ENCODE measurements at regions not wholly inside any gene's neighbourhood (a gene's known extent, or its start where the extent isn't known, plus 50 kb on each side); places are given as distances from the start of the nearest gene placed in this dataset.

DNA sequence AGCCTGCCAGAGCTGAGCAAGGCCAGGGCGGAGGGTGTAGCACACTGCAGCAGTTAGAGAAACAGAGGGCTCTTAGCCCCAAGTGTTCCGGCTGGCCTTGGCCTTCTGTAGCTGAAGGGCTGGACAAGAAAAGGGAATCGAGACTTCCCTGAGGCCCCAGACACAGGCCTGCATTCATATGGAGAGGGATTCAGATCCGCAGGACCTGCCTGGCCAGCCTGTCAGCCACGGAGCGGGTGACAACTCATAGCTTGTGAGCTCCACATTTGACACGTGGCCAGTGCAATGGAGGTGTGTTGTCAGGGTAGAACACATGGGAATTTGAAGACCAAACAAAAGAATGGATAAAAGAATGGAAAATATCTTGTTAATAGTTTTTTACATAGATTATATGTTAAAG lies 182.2 kb upstream of the GSC start:
- no peak overlapping the region for H3K27ac Mint-ChIP-seq
- no peaks in the 10 kb centered on the region for H3K9me3 Mint-ChIP-seq (ENCODE audit: low read depth)
- H3K36me3 Mint-ChIP-seq (ENCODE audit: insufficient read depth) = no peaks in the 10 kb centered on the region
- no peak overlapping the region for H3K4me3 Mint-ChIP-seq (ENCODE audit: low read depth)
- H3K27me3 Mint-ChIP-seq = peaks cover 7% of the 10 kb centered on the region
- H3K4me1 Mint-ChIP-seq (ENCODE audit: low read depth) = no peaks in the 10 kb centered on the region
- TF ChIP-seq, protein P1, sequence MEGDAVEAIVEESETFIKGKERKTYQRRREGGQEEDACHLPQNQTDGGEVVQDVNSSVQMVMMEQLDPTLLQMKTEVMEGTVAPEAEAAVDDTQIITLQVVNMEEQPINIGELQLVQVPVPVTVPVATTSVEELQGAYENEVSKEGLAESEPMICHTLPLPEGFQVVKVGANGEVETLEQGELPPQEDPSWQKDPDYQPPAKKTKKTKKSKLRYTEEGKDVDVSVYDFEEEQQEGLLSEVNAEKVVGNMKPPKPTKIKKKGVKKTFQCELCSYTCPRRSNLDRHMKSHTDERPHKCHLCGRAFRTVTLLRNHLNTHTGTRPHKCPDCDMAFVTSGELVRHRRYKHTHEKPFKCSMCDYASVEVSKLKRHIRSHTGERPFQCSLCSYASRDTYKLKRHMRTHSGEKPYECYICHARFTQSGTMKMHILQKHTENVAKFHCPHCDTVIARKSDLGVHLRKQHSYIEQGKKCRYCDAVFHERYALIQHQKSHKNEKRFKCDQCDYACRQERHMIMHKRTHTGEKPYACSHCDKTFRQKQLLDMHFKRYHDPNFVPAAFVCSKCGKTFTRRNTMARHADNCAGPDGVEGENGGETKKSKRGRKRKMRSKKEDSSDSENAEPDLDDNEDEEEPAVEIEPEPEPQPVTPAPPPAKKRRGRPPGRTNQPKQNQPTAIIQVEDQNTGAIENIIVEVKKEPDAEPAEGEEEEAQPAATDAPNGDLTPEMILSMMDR (IDR thresholded peaks at IDR 0.05; ENCODE audit: unreplicated experiment) = no peak
- no peak for DNase-seq (ENCODE audit: low spot score, unreplicated experiment)

DNA sequence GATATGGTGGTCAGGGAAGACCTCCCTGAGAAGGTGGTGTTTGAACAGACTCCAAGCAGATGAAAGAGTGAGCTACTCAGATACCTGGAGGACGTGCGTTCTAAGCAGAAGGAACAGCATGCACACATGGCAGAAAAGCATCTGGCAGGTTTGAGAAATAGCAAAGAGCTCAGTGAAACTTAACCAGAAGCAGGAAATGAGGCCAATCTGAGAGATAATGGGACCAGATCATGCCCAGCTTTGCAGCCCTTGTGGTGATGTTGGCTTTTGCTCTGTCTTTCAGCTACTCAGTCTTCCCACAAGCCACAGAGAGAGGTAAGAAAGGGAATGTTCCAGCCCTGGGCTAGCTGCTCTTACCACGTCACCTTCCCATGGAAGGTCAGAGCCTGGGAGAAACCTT lies 176.3 kb upstream of the GSC start:
- Mint-ChIP-seq H3K27me3 (peaks cover 3% of the 10 kb centered on the region), H3K9me3 (ENCODE audit: low read depth) (no peaks in the 10 kb centered on the region), H3K4me3 (ENCODE audit: low read depth) (no peak overlapping the region), H3K36me3 (ENCODE audit: insufficient read depth) (no peaks in the 10 kb centered on the region), H3K27ac (no peak overlapping the region), H3K4me1 (ENCODE audit: low read depth) (no peaks in the 10 kb centered on the region)
- TF ChIP-seq, protein P1 (IDR thresholded peaks at IDR 0.05; ENCODE audit: unreplicated experiment) = no peak
- DNase-seq (ENCODE audit: low spot score, unreplicated experiment) = no peak

DNA sequence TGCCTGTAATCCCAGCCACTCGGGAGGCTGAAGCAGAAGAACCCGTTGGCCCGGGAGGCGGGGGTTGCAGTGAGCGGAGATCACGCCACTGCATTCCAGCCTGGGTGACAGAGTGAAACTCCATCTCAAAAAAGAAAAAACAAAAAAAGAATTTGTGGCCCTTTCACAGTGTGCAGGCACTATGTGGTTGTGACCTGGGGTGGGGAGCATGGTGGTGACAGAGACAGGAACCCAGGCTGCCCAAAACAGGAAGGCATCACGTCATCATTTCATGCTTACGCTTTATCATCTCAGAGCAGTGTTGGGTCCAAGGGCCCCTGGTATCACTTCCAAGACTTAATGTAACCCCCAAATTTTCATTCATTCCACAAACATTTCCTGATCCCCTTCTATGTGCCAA lies 175.7 kb upstream of the GSC start:
- TF ChIP-seq, protein P1 (IDR thresholded peaks at IDR 0.05; ENCODE audit: unreplicated experiment) = no peak
- Mint-ChIP-seq H3K9me3 (ENCODE audit: low read depth) (no peaks in the 10 kb centered on the region), H3K27me3 (peaks cover 2% of the 10 kb centered on the region), H3K27ac (no peak overlapping the region), H3K36me3 (ENCODE audit: insufficient read depth) (no peaks in the 10 kb centered on the region), H3K4me1 (ENCODE audit: low read depth) (no peaks in the 10 kb centered on the region), H3K4me3 (ENCODE audit: low read depth) (no peak overlapping the region)
- no peak for DNase-seq (ENCODE audit: low spot score, unreplicated experiment)

DNA sequence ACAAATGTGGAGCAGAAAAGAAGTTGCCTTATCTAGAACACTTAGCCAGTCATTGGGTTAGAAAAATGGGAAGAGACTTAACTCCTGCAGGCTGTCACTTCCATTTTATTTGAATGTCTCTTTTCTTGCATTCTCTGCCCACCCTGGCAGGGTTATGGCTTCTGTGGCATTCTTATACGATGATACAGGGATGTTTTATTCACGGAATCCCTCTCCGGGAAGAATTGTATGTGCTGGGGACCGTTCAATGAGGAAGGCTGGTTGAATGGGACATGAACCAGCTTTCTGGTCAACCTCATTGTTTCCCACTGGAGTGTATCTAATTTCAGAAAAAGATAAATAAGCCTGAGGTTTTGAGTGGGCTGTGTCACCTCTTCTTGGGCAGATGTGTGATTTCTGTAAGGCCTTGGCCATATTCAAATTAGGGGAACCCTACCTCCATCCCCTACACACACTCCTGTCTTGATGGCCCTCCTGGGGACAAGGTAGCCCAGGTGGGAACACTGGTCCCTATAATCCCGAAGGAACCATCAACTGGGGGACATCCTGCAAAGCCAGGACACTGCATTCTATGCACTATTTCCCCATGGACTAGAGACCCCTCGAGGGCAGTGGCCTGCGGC lies 174.8 kb upstream of the GSC start:
- Mint-ChIP-seq H3K9me3 (ENCODE audit: low read depth) (no peaks in the 10 kb centered on the region), H3K4me1 (ENCODE audit: low read depth) (no peaks in the 10 kb centered on the region), H3K27me3 (no peaks in the 10 kb centered on the region), H3K27ac (no peak overlapping the region), H3K36me3 (ENCODE audit: insufficient read depth) (no peaks in the 10 kb centered on the region), H3K4me3 (ENCODE audit: low read depth) (no peak overlapping the region)
- no peak for DNase-seq (ENCODE audit: low spot score, unreplicated experiment)
- TF ChIP-seq, protein P1 (IDR thresholded peaks at IDR 0.05; ENCODE audit: unreplicated experiment) = no peak

DNA sequence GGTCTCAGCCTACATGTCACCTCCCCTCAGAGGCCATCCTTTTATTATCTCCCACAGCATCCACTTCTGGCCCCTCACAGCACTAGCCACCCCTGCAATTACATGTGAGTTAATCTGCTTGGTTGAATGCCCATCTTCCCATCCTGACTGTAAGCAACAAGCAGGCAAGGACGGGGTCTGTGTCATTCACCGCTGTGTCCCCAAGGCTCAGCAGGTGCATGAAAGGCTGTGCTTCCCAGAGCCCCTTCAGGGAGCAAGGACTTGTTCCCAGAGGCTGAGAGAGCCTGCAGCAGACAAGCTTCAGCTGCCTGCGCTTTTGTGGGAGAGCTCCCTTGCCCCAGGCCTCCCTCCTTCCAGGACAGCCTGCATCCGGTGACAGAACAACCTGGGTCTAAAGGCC lies 172.7 kb upstream of the GSC start:
- Mint-ChIP-seq H3K4me1 (ENCODE audit: low read depth) (no peaks in the 10 kb centered on the region), H3K27ac (no peak overlapping the region), H3K4me3 (ENCODE audit: low read depth) (no peak overlapping the region), H3K9me3 (ENCODE audit: low read depth) (no peaks in the 10 kb centered on the region), H3K27me3 (no peaks in the 10 kb centered on the region), H3K36me3 (ENCODE audit: insufficient read depth) (no peaks in the 10 kb centered on the region)
- DNase-seq (ENCODE audit: low spot score, unreplicated experiment) = no peak
- TF ChIP-seq, protein P1 (IDR thresholded peaks at IDR 0.05; ENCODE audit: unreplicated experiment) = no peak

Measured in progenitor cell of endocrine pancreas (in vitro differentiated cells).